Activated naive CD4-positive, alpha-beta T cell treated with anti-CD3 and anti-CD28 coated beads for 36 hours (primary cell): ENCODE measurements at regions not wholly inside any gene's neighbourhood (a gene's known extent, or its start where the extent isn't known, plus 50 kb on each side); places are given as distances from the start of the nearest gene placed in this dataset.
"Not testable (repeated sequence)": the region's sequence is repeated elsewhere in the genome, so short reads cannot be mapped to it uniquely, and the experiment has no call there.

Experiments used
- CTCF ChIA-PET: fragments of 350-600 bp; sonication (Branson Sonifier 250); formaldehyde crosslinking; loops from one replicate; lab custom pipeline; 2021; ENCODE audit warnings: antibody characterized with exemption; lab: Charles Lee
- DNase-seq: peaks from one replicate; pipeline ENCODE4 v3.0.0-alpha.2; 2020
- H3K27ac Mint-ChIP-seq: one replicate; pipeline ENCODE4 v1.8.0; 2021; ENCODE audit warnings: mild to moderate bottlenecking, mixed read lengths
- H3K27me3 Mint-ChIP-seq: one replicate; pipeline ENCODE4 v1.8.0; 2021; ENCODE audit warnings: low read depth, mixed read lengths
- H3K36me3 Mint-ChIP-seq: one replicate; pipeline ENCODE4 v1.8.0; 2021; ENCODE audit warnings: low read depth, mixed read lengths
- H3K4me1 Mint-ChIP-seq: one replicate; pipeline ENCODE4 v1.8.0; 2021; ENCODE audit warnings: low read depth, mixed read lengths
- H3K4me3 Mint-ChIP-seq: one replicate; pipeline ENCODE4 v1.8.0; 2021; ENCODE audit warnings: mild to moderate bottlenecking, moderate library complexity, mixed read lengths
- H3K9me3 Mint-ChIP-seq: one replicate; pipeline ENCODE4 v1.8.0; 2021; ENCODE audit warnings: mixed read lengths
- intact Hi-C: fragments of 100-400 bp; cut with micrococcal nuclease; formaldehyde crosslinking; loops from one replicate; pipeline ENCODE4 v1.15.1; 2023

DNA sequence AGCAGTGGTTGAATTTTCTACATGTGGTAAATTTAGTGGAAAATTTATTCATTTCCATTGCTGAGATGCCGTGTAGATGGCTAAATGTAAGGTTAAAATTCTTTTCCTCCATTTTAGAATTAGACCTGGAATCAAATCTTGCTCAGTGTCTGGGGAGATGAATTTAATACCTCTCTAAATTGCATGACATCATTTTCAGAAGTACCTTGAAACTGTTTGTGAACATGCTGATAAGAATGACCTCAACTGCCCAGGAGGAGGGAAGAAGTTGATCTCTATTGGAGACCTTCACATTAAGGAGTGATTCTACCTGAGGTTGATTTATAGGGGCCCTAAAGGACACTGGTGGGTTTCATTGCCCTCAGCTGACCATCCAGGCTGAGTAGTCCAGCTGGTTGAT, 116.7 kb upstream of the EGFLAM start:
- no peak for DNase-seq
- Mint-ChIP-seq H3K9me3 (no peaks in the 10 kb centered on the region), H3K4me1 (no peaks in the 10 kb centered on the region), H3K27ac (no peak overlapping the region), H3K4me3 (no peak overlapping the region), H3K27me3 (peaks cover 5% of the 10 kb centered on the region), H3K36me3 (no peaks in the 10 kb centered on the region)
- intact Hi-C loops, result no loop called here
- CTCF ChIA-PET, result no interaction called here

DNA sequence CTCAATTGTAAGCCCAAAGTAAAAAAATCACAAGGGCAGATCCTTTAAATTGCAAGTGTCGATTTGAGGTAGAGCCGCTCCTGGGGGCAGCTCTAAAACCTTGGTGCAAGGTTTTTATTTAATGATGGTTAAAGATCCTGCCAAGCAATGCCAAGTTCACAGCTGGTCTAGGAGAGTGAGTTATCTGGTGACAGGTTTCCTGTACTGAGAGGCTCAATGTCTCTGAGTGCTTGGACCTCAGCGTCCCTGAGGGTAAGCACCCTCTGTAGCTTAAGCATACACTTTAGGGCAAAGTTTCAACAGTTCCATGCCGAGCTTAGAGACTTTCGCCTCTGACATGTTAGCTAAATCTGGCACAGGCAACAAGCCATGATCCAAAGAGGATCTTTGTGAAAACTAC, 119.8 kb upstream of the EGFLAM start:
- intact Hi-C loops, result no loop called here
- DNase-seq, result no peak
- no peaks in the 10 kb centered on the region for H3K36me3 Mint-ChIP-seq
- no peaks in the 10 kb centered on the region for H3K4me1 Mint-ChIP-seq
- H3K27me3 Mint-ChIP-seq, result peaks cover 3% of the 10 kb centered on the region
- no peaks in the 10 kb centered on the region for H3K9me3 Mint-ChIP-seq
- H3K27ac Mint-ChIP-seq, result no peak overlapping the region
- H3K4me3 Mint-ChIP-seq, result no peak overlapping the region
- CTCF ChIA-PET, result interaction anchor here (0.7 kb wide), 1 partner anchor 20 kb away, joined by 4 read pairs; no protein-coding TSS in a partner anchor

DNA sequence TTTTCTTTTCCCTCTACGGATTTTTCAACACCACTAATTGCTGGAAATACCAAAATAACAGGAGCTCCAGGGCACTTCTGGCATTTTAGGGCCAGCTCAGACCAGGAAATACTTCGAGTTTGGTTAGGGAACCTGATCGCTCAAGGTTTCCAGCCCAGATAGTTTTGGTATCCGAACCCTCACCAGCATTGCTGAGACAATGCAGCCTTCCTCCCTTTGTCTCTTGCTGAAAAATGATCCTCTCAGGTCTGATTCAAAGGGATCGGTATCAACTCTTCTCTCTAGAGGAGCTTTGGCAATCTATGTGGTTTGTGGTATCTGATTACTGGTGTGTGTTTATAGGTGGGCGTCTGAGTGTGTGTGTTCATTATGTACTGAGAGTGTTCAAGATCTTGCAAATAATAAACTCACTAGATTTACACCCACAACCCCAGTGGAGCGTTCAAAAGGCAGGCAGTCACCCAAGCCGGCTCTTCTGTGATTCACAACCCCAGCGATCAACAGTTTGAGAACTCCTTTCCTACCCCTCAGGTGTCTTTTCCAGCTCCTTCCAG, 122.8 kb upstream of the EGFLAM start:
- CTCF ChIA-PET, result no interaction called here
- H3K4me1 Mint-ChIP-seq, result no peaks in the 10 kb centered on the region
- intact Hi-C loops, result no loop called here
- H3K36me3 Mint-ChIP-seq, result no peaks in the 10 kb centered on the region
- H3K27ac Mint-ChIP-seq, result no peak overlapping the region
- no peak overlapping the region for H3K4me3 Mint-ChIP-seq
- DNase-seq, result no peak
- H3K27me3 Mint-ChIP-seq, result peaks cover 3% of the 10 kb centered on the region
- no peaks in the 10 kb centered on the region for H3K9me3 Mint-ChIP-seq

DNA sequence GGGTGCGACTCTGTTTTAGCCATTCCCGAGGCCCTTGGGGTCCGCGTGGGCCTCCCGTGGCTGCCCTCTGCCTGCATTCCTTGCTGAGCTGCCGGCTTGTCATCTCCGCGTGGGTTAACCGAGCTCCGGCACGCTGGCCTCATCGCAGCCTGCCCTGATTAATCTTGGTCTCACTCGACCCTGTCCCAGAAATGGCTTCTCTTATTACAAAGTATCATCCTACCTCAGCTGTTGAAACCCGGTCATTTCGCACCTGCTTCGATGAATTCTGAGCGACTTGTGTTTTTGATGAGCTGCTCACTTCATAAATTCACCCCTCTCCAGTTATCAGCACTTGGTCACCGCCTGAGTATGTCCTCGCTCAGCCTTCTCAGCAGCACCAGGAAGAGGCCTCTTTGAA, 123.5 kb upstream of the EGFLAM start:
- no peaks in the 10 kb centered on the region for H3K4me1 Mint-ChIP-seq
- H3K27ac Mint-ChIP-seq, result no peak overlapping the region
- CTCF ChIA-PET, result no interaction called here
- H3K9me3 Mint-ChIP-seq, result no peaks in the 10 kb centered on the region
- intact Hi-C loops, result no loop called here
- no peaks in the 10 kb centered on the region for H3K36me3 Mint-ChIP-seq
- no peak for DNase-seq
- no peak overlapping the region for H3K4me3 Mint-ChIP-seq
- H3K27me3 Mint-ChIP-seq, result peaks cover 3% of the 10 kb centered on the region

DNA sequence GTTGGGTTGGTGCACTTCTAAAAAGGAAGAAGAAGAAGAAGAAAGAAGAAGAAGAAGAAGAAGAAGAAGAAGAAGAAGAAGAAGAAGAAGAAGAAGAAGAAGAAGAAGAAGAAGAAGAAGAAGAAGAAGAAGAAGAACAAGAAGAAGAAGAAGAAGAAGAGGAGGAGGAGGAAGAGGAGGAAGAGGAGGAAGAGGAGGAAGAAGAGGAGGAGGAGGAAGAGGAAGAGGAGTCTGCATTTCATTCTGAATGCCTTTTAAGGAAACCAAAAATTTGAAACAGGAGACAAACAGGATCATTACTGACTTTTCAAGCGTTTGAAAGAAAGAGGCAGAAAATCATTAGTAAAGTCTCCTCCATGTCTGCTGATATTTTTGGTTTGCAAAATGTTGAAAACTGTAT, 124.1 kb upstream of the EGFLAM start:
- H3K4me3 Mint-ChIP-seq, H3K9me3 Mint-ChIP-seq, H3K27me3 Mint-ChIP-seq, CTCF ChIA-PET, DNase-seq, H3K4me1 Mint-ChIP-seq, H3K27ac Mint-ChIP-seq, H3K36me3 Mint-ChIP-seq, intact Hi-C loops: not testable (repeated sequence)

DNA sequence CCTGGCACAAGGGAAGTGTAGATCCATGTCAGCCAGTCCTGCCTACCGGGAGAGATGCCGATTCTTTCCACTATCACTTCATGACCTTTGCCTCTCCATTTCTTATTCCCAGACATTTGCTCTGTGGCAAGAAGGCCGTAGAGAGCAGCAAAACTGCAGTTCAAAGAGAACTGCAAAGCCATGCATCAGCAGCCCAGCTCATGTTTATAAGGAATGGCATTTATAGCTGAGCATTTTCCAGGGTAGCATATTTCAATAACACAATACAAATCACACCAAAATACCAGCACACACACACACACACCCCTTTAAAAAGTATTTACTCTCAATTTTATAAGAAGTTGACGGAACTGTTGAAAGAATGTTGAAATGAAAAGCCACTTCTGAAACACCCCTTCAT, 126.7 kb upstream of the EGFLAM start:
- Mint-ChIP-seq H3K9me3 (no peaks in the 10 kb centered on the region), H3K4me3 (no peak overlapping the region), H3K36me3 (no peaks in the 10 kb centered on the region), H3K27ac (no peak overlapping the region), H3K4me1 (no peaks in the 10 kb centered on the region), H3K27me3 (peaks cover 2% of the 10 kb centered on the region)
- intact Hi-C loops, result no loop called here
- CTCF ChIA-PET, result no interaction called here
- no peak for DNase-seq

DNA sequence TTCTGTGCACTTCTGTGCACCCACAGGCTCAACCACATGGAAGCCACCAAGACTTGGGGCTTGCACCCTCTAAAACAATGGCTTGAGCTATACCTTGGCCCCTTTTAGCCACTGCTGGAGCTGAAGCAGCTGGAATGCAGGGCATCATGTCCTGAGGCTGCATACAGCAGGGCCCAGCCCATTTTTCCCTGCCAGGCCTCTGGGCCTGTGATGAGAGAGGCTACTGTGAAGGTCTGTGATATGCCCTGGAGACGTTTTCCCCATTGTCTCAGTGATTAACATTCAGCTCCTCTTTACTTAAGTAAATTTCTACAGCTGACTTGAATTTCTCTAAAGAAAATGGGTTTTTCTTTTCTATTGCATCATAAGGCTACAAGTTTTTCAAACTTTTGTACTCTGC, 134.0 kb upstream of the EGFLAM start:
- Mint-ChIP-seq H3K9me3 (peaks cover 2% of the 10 kb centered on the region), H3K4me1 (no peaks in the 10 kb centered on the region), H3K27me3 (peaks cover 5% of the 10 kb centered on the region), H3K4me3 (no peak overlapping the region), H3K36me3 (no peaks in the 10 kb centered on the region), H3K27ac (no peak overlapping the region)
- DNase-seq, result no peak
- CTCF ChIA-PET, result no interaction called here
- intact Hi-C loops, result no loop called here

DNA sequence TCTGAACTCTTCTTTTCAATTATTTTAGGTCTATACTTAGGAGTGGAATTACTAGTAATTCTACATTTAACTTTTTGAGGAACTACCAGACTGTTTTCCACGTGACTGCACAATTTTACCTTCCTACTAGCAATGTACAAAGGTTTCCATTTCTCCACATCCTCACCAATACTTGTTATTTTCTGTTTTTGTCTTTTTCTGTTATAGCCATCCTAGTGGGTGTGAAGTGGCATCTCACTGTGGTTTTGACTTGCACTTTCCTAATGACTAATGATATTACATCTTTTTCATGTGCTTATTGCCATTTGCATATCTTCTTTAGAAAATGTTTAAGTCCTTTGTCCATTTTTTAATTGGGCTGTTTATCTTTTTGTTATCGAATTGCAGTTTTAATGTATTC, 136.9 kb upstream of the EGFLAM start:
- Mint-ChIP-seq H3K27me3 (peaks cover 7% of the 10 kb centered on the region), H3K9me3 (peaks cover 2% of the 10 kb centered on the region), H3K36me3 (no peaks in the 10 kb centered on the region), H3K27ac (no peak overlapping the region), H3K4me3 (no peak overlapping the region), H3K4me1 (no peaks in the 10 kb centered on the region)
- no peak for DNase-seq
- intact Hi-C loops, result no loop called here
- CTCF ChIA-PET, result no interaction called here

DNA sequence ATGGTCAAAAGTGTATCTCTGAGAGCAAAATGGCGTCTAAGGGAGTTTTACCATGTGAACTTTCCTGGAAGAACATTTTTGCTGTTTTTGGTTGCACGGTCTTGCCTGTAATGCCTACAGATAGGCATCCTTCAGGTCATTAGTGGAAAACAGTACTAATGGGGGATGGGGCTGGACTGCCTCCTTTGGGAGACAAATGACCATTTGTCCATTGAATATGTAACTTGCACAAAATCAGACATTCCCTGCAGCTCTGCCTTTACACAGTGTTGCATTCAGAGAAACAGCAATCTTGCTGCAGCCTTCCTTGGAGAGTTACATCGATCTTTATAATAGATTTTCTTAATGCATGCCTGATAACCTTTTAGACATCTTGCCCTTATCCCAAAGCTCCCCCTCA, 138.5 kb upstream of the EGFLAM start:
- intact Hi-C loops, result no loop called here
- peaks cover 2% of the 10 kb centered on the region for H3K9me3 Mint-ChIP-seq
- no peak overlapping the region for H3K4me3 Mint-ChIP-seq
- no peak overlapping the region for H3K27ac Mint-ChIP-seq
- H3K4me1 Mint-ChIP-seq, result no peaks in the 10 kb centered on the region
- H3K36me3 Mint-ChIP-seq, result no peaks in the 10 kb centered on the region
- H3K27me3 Mint-ChIP-seq, result peaks cover 7% of the 10 kb centered on the region
- DNase-seq, result no peak
- CTCF ChIA-PET, result interaction anchor here (1.0 kb wide), 1 partner anchor 72 kb away, joined by 3 read pairs; no protein-coding TSS in a partner anchor

DNA sequence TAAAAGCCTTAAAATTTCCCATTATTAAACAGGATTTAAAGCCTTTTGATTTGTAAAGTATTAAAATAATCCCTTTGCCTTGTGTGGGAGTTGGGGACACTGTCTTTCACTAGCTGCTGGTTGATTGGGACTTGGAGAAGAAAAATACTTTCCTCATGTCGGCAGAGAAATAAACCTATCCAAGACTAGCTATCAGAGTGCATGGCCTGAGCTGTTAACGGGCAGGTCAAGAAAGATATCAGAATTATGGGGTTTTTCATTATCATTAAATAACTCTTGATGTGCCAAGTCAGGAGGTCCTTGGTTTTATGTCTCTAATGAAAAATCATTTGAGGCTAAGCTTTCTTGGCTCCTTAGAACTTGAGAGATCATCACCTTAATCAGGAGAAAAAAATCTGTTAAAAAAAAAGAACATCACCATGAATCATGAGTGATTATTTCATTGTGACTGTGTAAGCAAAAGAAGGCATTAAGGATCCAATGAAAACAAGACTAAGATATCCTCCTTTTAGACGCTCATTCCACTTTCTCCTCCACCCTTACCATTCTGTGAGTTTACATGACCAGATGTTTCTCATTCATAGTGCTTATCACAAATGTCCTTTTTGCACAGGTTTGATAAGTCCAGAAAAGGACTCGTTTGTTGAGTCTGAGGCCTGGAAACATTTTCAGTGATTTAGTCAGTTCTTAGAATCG, 140.4 kb upstream of the EGFLAM start:
- Mint-ChIP-seq H3K4me3 (no peak overlapping the region), H3K4me1 (no peaks in the 10 kb centered on the region), H3K27me3 (peaks cover 7% of the 10 kb centered on the region), H3K9me3 (peaks cover 2% of the 10 kb centered on the region), H3K27ac (no peak overlapping the region), H3K36me3 (no peaks in the 10 kb centered on the region)
- DNase-seq, result no peak
- intact Hi-C loops, result no loop called here
- CTCF ChIA-PET, result interaction anchor here (0.5 kb wide), 1 partner anchor 21 kb away, joined by 4 read pairs; no protein-coding TSS in a partner anchor

DNA sequence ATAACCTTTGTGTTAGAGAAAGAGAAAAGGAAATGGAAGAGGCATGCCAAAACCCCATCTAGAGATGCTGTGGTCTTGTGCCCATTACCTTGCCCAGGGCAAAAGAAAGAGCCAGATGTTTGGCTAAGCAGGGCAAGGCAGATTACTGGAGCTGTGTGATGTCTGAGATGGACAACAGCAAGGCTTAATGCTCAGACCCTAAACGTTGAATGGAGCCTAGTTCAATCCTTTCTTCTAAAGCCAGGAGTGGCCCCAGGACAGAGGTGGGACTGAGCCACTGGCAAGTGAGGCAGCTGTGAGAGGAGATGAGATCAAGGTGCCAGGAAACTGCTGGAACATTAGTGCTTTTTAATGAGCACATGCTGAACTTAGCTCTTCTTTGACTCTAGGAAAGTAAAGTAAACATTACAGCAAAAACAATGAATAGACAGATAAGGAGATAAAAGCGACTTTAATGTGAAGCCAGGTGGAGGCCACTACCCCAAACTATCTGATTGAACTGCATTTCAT, 143.0 kb upstream of the EGFLAM start:
- H3K4me3 Mint-ChIP-seq, result no peak overlapping the region
- no peak overlapping the region for H3K27ac Mint-ChIP-seq
- DNase-seq, result no peak
- H3K9me3 Mint-ChIP-seq, result peaks cover 2% of the 10 kb centered on the region
- peaks cover 7% of the 10 kb centered on the region for H3K27me3 Mint-ChIP-seq
- CTCF ChIA-PET, result no interaction called here
- no peaks in the 10 kb centered on the region for H3K4me1 Mint-ChIP-seq
- intact Hi-C loops, result no loop called here
- H3K36me3 Mint-ChIP-seq, result no peaks in the 10 kb centered on the region

DNA sequence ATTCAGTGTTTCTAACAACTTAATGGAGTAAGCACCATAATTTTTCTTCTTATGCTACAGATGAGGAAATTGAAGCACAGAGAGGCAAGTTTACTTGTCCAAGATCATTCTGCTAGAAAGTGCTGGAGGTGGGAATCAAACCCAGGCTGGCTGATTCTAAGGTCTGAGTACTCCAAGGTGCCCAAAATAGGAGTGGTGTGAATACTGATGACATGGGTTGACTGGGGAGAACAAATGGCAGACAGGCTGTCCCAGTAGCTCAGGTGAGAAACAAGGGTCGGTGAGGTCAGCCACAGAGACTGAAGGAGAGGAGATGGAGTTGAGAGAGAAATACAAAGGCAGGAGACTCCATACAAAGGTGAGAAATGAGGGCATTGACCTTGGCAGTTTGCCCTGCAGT, 144.5 kb upstream of the EGFLAM start:
- no peaks in the 10 kb centered on the region for H3K36me3 Mint-ChIP-seq
- intact Hi-C loops, result no loop called here
- peaks cover 3% of the 10 kb centered on the region for H3K27me3 Mint-ChIP-seq
- no peaks in the 10 kb centered on the region for H3K4me1 Mint-ChIP-seq
- no peak overlapping the region for H3K4me3 Mint-ChIP-seq
- CTCF ChIA-PET, result no interaction called here
- no peak for DNase-seq
- H3K9me3 Mint-ChIP-seq, result no peaks in the 10 kb centered on the region
- H3K27ac Mint-ChIP-seq, result no peak overlapping the region

DNA sequence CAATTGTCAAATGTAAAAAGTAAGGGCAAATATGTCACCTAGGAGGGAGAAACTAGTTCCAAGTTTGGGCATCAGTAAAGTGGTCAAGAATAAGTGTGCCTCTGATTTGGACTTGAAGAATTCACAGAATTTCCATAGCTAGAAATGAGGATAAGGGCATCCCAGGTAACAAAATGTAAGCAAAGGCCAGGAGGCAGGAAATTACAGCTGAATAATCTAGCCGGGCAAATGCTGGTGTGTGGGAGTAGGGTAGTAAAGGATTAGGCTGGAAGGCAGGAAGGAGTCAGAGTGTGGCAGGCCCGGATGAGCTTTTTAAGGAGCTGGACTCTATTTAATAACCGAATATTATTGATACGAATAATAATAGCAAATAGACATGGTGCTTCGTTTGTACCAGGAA, 144.9 kb upstream of the EGFLAM start:
- Mint-ChIP-seq H3K4me3 (no peak overlapping the region), H3K27me3 (peaks cover 3% of the 10 kb centered on the region)

More for the DNA sequence above, 144.9 kb upstream of the EGFLAM start:
- Mint-ChIP-seq H3K36me3 (no peaks in the 10 kb centered on the region), H3K9me3 (no peaks in the 10 kb centered on the region), H3K4me1 (no peaks in the 10 kb centered on the region), H3K27ac (no peak overlapping the region)
- DNase-seq, result no peak
- CTCF ChIA-PET, result no interaction called here
- intact Hi-C loops, result no loop called here
